OCI-LY7 (cell line): ENCODE measurements at regions not wholly inside any gene's neighbourhood (a gene's known extent, or its start where the extent isn't known, plus 50 kb on each side); places are given as distances from the start of the nearest gene placed in this dataset.

Experiments
- CTCF ChIP-seq: fragments of 200-600 bp; sonication (generic); conservative IDR thresholded peaks from 2 replicates; pipeline ENCODE4 v1.5.1; 2014; ENCODE audit warnings: mild to moderate bottlenecking, antibody characterized with exemption, low read length, moderate library complexity, mixed read lengths
- EZH2phosphoT487 ChIP-seq: fragments of 200-600 bp; sonication (generic); IDR thresholded peaks from 2 replicates; pipeline ENCODE4 v1.6.1; 2018; ENCODE audit warnings: low read depth, borderline replicate concordance, mild to moderate bottlenecking, mixed run types, antibody characterized with exemption, low read length, moderate library complexity, mixed read lengths

- TF ChIP-seq CTCF (no peak), EZH2phosphoT487 (no peak)
These were observed 602.2 kb downstream of the DSC3 start for GRCh38 chr18:30440351-30440750.
